DMS114 treated with DMSO at 0.1 percent for 48 hours (cell line): ENCODE measurements at regions not wholly inside any gene's neighbourhood (a gene's known extent, or its start where the extent isn't known, plus 50 kb on each side); places are given as distances from the start of the nearest gene placed in this dataset.

Source experiments
- DNase-seq: peaks from one replicate; lab custom pipeline; 2025; ENCODE audit not compliant: unreplicated experiment; lab: John Stamatoyannopoulos, UW

GRCh38 chr3:18127859-18128681, 297.1 kb downstream of the SATB1 start:
- no peak for DNase-seq

GRCh38 chr3:18127174-18127858, 297.8 kb downstream of the SATB1 start:
- no peak for DNase-seq

DNA sequence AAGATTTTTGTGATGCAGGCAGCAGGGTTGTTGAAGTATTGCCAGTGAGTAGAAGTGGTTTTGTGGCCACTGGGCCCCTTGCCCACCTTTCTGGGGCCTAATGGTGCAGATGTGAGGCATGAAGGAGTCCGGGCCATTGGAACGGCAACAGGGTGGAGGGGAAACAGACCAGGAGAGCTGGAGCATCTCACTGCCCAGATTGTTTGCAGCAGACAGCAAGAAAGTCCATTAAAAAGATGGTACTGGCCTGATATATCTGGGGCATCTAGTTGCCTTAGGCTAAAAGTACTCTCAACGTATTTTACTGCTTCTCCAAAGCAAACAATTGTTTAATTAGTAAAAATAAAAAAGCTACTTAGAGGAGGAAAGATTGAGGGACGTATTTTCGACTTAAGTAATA, 298.4 kb downstream of the SATB1 start:
- no peak for DNase-seq

DNA sequence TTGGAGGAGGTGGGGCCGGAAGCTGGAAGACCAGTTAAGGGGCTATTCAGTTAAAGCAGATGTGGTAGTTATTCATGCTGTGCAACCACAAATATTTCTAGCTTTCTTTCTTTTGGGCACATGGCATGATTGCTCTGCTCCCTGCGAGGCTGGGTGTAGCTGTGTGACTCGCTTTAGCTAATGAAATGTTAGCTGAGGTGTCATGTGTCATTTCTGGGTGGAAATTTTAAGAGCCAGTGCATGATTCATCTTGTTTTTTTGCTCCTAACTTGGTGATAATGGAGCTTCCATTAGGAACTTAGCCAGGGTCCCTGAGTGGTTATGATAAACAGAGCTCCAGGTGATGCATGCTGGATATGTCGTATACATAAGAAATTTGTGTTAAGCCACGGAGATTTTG, 300.6 kb downstream of the SATB1 start:
- no peak for DNase-seq

- DNase-seq, result no peak
Measured at GRCh38 chr3:18122264-18122663, 302.9 kb downstream of the SATB1 start.

GRCh38 chr3:18121020-18121419, 304.1 kb downstream of the SATB1 start:
- DNase-seq, result no peak

- DNase-seq, result no peak
Measured at GRCh38 chr3:18119866-18120265, 305.3 kb downstream of the SATB1 start.

GRCh38 chr3:18114894-18115293, 310.2 kb downstream of the SATB1 start:
- DNase-seq, result no peak

GRCh38 chr3:18113417-18113816, 311.7 kb downstream of the SATB1 start:
- no peak for DNase-seq

DNA sequence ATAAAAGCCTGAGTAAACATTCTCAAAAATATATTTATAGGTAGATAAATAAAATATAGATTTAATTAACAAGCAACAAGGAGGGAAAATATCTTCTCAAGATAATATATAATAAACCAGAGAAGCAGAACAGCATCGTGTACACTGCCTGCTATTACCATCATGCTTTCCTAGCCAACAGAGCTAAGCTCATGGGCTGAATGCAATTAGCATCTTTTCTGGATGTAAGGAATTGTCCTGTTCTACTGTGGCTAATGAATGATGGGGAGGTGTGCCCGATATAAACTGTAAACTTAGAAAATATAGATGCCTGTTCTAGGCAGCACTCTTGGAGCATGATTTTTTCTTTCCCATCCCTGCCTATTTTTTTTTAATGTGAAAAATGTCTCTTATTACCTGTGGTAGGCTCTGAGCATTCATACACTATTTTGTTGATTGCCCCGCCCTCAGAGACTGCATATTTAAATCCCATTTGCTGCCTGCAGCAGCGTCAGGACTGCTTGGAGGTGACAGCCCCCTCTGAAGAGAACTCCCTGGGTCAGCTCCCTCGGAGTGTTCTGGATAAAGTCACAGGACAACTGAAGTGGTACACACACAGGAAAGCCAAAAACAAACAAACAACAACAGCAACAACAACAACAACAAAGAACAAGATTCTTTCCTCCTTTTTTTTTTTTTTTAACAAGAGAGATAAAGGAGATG, 312.3 kb downstream of the SATB1 start:
- DNase-seq, result no peak

- no peak for DNase-seq
Measured at GRCh38 chr3:18111796-18112232, 313.3 kb downstream of the SATB1 start.

- no peak for DNase-seq
Measured at GRCh38 chr3:18103591-18103990, 321.5 kb downstream of the SATB1 start.

DNA sequence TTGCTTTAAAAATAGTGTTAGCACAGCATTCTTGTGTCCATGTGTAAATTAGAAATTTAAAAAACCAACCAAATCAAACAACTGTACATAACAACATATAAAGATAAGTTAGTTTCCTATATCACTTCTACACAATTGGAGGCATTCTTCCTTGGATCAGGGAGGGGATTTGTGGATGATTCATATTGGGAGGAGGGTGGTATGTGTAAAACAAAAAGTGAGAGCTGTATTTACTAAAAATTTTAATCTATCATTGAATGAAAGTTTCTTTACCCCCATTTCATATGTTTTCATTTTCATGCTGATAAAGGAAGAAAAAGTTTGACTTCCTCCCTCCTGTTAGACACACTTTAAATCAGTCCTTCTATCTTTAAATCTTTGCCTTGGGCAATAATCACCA, 325.0 kb downstream of the SATB1 start:
- no peak for DNase-seq

- DNase-seq, result no peak
Measured at GRCh38 chr3:18099611-18100010, 325.5 kb downstream of the SATB1 start.

GRCh38 chr3:18098960-18099587, 326.1 kb downstream of the SATB1 start:
- no peak for DNase-seq

- DNase-seq, result no peak
Measured at GRCh38 chr3:18097989-18098388, 327.1 kb downstream of the SATB1 start.

DNA sequence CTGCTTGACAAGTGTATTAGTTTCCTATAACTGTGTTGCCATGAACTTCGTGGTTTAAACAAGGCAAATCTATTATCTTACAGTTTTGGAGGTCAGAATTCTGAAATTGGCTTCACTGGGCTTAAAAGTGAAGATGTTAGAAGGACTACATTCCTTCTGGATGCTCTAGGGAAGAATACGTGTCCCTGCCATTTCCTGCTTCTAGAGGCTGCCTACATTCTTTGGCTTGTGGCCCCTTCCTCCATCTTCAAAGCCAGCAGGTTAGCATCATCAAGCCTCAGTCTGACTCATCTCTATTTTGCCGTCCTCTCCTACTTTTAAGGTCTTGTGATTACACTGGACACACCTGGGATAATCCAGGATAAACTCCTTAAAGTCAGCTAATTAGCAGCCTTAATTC, 327.7 kb downstream of the SATB1 start:
- DNase-seq, result no peak

GRCh38 chr3:18092726-18093125, 332.4 kb downstream of the SATB1 start:
- no peak for DNase-seq

GRCh38 chr3:18090377-18090776, 334.8 kb downstream of the SATB1 start:
- DNase-seq, result no peak

GRCh38 chr3:18087988-18088387, 337.2 kb downstream of the SATB1 start:
- DNase-seq, result no peak

DNA sequence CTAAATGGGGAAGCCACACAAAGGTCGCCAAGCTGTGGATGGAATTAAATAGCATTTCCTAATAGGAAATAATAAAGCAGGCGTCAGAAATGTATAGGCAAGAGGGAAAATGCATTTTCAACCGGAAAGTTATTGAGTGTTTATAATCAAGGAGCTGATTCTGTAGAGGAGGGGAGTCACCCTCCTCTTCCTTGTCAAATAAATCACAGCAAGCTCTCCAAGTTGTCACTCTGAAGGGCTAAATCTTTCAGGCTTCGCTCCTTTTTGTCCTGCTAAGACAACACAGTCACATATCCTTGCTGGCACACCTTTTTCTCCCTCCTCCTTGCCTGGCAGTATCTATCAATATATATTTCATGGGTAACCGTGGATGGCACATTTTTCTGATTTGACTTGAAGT, 338.4 kb downstream of the SATB1 start:
- DNase-seq, result no peak
